ENCODE measurements at regions not wholly inside any gene's neighbourhood (a gene's known extent, or its start where the extent isn't known, plus 50 kb on each side); places are given as distances from the start of the nearest gene placed in this dataset.

DNA sequence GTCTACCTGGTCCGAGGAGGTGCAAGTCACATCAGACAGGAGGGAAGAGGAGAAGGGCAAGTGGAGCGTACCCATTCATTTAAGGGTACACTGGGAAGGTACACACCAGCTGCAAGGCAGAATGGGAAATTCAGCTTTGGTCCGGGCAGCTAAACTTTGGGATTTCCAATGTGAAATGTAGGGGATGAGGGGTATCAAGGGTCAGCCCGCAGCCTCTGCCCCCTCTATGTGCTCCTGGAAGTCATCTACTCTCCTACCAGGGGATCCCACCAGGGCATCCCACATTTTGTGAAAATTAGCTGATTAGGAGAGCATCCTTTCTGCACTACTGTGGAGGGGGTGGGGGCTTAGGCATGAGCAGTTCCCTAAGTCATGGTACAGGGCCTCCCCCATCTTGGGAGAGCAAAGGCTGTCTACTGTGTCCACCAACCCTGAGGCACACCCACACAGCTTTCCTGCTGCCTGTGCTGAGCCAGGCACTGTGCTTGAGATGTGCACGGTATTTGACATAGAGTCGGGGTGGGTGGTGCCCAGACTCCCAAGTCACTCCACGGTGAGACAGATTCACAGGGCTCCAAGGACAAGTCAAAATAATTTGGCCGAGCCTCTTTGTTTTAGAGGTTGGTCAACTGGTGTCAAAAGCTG is 189.1 kb upstream of the SULF2 start:
- Mint-ChIP-seq H3K9me3 (peaks cover 0 to 3% (median 0%) of the 10 kb centered on the region in 7 donors), H3K27me3 (ENCODE audit: low read depth in 3 of 3) (peaks cover 14 to 40% (median 37%) of the 10 kb centered on the region in 3 donors), H3K36me3 (no peaks in the 10 kb centered on the region), H3K27ac (peak overlapping the region in 4 of 7 donors; percentile 49 to 93 (median 84)), H3K4me1 (peaks cover 43% of the 10 kb centered on the region), H3K4me3 (no peak overlapping the region)
- H3K27me3 ChIP-seq (ENCODE audit: control insufficient read depth in 2 of 2, insufficient read depth in 2 of 2, low read length in 2 of 2) = peaks cover 0 to 4% of the 10 kb centered on the region in 2 donors
- H2AFZ ChIP-seq (ENCODE audit: insufficient read depth, low read depth, low read length, poor library complexity, severe bottlenecking) = no peak overlapping the region
- no peaks in the 10 kb centered on the region for H3K79me2 ChIP-seq (ENCODE audit: insufficient read depth, low read length)
- intact Hi-C loops (cut with micrococcal nuclease) = no loop called here
- no peak overlapping the region for H3K27ac ChIP-seq (ENCODE audit: low read depth in 1 of 2, low read length in 2 of 2)
- 92% methylated on average over 6 of the region's 8 CpGs for WGBS (ENCODE audit: insufficient coverage)
- no peaks in the 10 kb centered on the region for H4K20me1 ChIP-seq (ENCODE audit: insufficient read depth, low read length)
- TF ChIP-seq CTCF (IDR thresholded peaks at IDR 0.05) = no peak
- peaks cover 24 to 27% of the 10 kb centered on the region in 2 donors for H3K4me1 ChIP-seq (ENCODE audit: control insufficient read depth in 1 of 2, insufficient read depth in 2 of 2, low read length in 2 of 2)
- H3K4me3 ChIP-seq (replicated peaks in 1 of 3; ENCODE audit: low read depth in 2 of 3, low read length in 3 of 3) = no peak overlapping the region
- H3K4me2 ChIP-seq (replicated peaks; ENCODE audit: extremely low read depth, low read length, poor library complexity, severe bottlenecking) = no peak overlapping the region
- DNase-seq = no peak
- no peaks in the 10 kb centered on the region for H3K9me3 ChIP-seq (replicated peaks in 1 of 2; ENCODE audit: control insufficient read depth in 1 of 2, insufficient read depth in 1 of 2, low read length in 2 of 2)
- H3K9ac ChIP-seq (ENCODE audit: insufficient read depth, low read length, poor library complexity, severe bottlenecking) = no peak overlapping the region
- H3K36me3 ChIP-seq (replicated peaks in 1 of 2; ENCODE audit: control insufficient read depth in 1 of 2, insufficient read depth in 2 of 2, low read length in 2 of 2) = no peaks in the 10 kb centered on the region

GRCh38 chr20:47973519-47974233 is 188.4 kb upstream of the SULF2 start:
- Histone ChIP-seq H3K4me3 (replicated peaks in 1 of 3; ENCODE audit: low read depth in 2 of 3, low read length in 3 of 3) (no peak overlapping the region), H3K79me2 (ENCODE audit: insufficient read depth, low read length) (no peaks in the 10 kb centered on the region), H3K4me2 (replicated peaks; ENCODE audit: extremely low read depth, low read length, poor library complexity, severe bottlenecking) (no peak overlapping the region), H3K27ac (ENCODE audit: low read depth in 1 of 2, low read length in 2 of 2) (no peak overlapping the region), H3K9me3 (replicated peaks in 1 of 2; ENCODE audit: control insufficient read depth in 1 of 2, insufficient read depth in 1 of 2, low read length in 2 of 2) (no peaks in the 10 kb centered on the region), H3K4me1 (ENCODE audit: control insufficient read depth in 1 of 2, insufficient read depth in 2 of 2, low read length in 2 of 2) (peaks cover 24 to 27% of the 10 kb centered on the region in 2 donors), H4K20me1 (ENCODE audit: insufficient read depth, low read length) (no peaks in the 10 kb centered on the region), H2AFZ (ENCODE audit: insufficient read depth, low read depth, low read length, poor library complexity, severe bottlenecking) (no peak overlapping the region), H3K36me3 (replicated peaks in 1 of 2; ENCODE audit: control insufficient read depth in 1 of 2, insufficient read depth in 2 of 2, low read length in 2 of 2) (no peaks in the 10 kb centered on the region), H3K27me3 (ENCODE audit: control insufficient read depth in 2 of 2, insufficient read depth in 2 of 2, low read length in 2 of 2) (no peaks in the 10 kb centered on the region), H3K9ac (ENCODE audit: insufficient read depth, low read length, poor library complexity, severe bottlenecking) (no peak overlapping the region)
- no peaks in the 10 kb centered on the region for H3K36me3 Mint-ChIP-seq
- WGBS (ENCODE audit: insufficient coverage) = 87% methylated on average over 23 of the region's 26 CpGs
- H3K4me3 Mint-ChIP-seq = no peak overlapping the region
- H3K27ac Mint-ChIP-seq = peak overlapping the region in 1 of 7 donors; percentile 24
- no peak for DNase-seq
- H3K27me3 Mint-ChIP-seq (ENCODE audit: low read depth in 3 of 3) = peaks cover 10 to 36% (median 35%) of the 10 kb centered on the region in 3 donors
- H3K9me3 Mint-ChIP-seq = peaks cover 0 to 2% (median 0%) of the 10 kb centered on the region in 7 donors
- H3K4me1 Mint-ChIP-seq = peaks cover 43% of the 10 kb centered on the region
- intact Hi-C loops (cut with micrococcal nuclease) = no loop called here
- no peak for TF ChIP-seq CTCF (IDR thresholded peaks at IDR 0.05)

All from CD14-positive monocyte (primary cell).